ENCODE measurements at regions not wholly inside any gene's neighbourhood (a gene's known extent, or its start where the extent isn't known, plus 50 kb on each side); places are given as distances from the start of the nearest gene placed in this dataset.

GRCh38 chr1:218772575-218772974 lies 401.1 kb upstream of the LYPLAL1 start:
- TF ChIP-seq YY1 (IDR thresholded peaks at IDR 0.05; ENCODE audit: extremely low read depth, insufficient replicate concordance, low read depth, low read length) (no peak), ZNF274 (IDR thresholded peaks at IDR 0.05; ENCODE audit: low read depth, low read length) (no peak), SRF (IDR thresholded peaks at IDR 0.05; ENCODE audit: low read depth) (no peak), CTCF (IDR thresholded peaks at IDR 0.05 in 2 of 3, conservative IDR thresholded peaks at IDR 0.05 in 1 of 3; ENCODE audit: borderline replicate concordance in 1 of 3, insufficient read depth in 1 of 3, low read depth in 2 of 3, low read length in 2 of 3) (no peak), RAD21 (IDR thresholded peaks at IDR 0.05; ENCODE audit: low read depth) (no peak), ZBTB33 (IDR thresholded peaks at IDR 0.05; ENCODE audit: extremely low read depth, insufficient replicate concordance, low read length) (no peak), MAX (IDR thresholded peaks at IDR 0.05) (no peak), JUND (IDR thresholded peaks at IDR 0.05) (no peak), POLR2A (IDR thresholded peaks at IDR 0.05; ENCODE audit: borderline replicate concordance, extremely low read depth, insufficient read depth, insufficient read length) (no peak), POLR2AphosphoS5 (IDR thresholded peaks at IDR 0.05; ENCODE audit: low read depth, low read length) (no peak), CEBPB (IDR thresholded peaks at IDR 0.05; ENCODE audit: low read depth) (no peak)
